Fibroblast of skin of abdomen (primary cell): ENCODE measurements at regions not wholly inside any gene's neighbourhood (a gene's known extent, or its start where the extent isn't known, plus 50 kb on each side); places are given as distances from the start of the nearest gene placed in this dataset.

Source experiments
- DNase-seq: peaks from one replicate; pipeline ENCODE4 v3.0.0-alpha.2; 2013

DNA sequence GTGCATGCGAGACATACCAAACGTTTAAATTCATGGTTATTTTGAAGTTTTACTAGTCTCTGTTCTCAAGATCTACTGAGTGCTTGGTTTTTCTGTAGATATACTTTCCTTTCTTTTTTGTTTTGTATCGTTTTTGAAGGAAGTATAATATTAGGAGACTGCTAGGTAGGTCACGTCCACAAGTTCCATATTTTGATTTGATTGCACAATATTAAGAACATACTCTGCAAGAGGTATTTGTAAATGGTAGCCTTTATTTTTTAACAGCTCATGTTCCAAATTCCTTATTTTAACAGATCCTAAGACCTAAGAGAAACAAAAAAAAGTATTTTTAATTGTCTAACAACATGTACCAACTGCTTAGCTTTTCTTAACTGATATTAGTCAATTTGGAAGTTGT is 156.7 kb downstream of the SERPINI1 start:
- DNase-seq, result no peak

DNA sequence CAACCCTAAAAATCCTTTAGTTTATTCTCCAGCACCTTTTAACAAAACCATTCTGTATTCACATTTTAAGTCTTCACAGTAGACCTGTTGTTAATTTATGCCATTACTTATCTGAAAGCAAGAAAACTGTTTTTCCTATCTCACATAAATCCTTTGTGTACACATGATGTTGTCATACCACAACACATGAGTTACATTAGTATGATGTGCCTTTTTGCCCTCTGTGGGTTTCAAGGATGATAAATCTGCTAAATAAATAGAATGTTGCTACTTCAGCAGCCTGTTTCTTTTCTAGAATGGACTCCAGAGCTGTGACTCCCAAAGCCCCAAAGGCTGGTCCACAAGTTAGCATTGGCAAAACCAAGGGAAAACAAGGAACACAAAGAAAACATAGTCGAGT is 151.6 kb downstream of the SERPINI1 start:
- peak; percentile 56 for DNase-seq

DNA sequence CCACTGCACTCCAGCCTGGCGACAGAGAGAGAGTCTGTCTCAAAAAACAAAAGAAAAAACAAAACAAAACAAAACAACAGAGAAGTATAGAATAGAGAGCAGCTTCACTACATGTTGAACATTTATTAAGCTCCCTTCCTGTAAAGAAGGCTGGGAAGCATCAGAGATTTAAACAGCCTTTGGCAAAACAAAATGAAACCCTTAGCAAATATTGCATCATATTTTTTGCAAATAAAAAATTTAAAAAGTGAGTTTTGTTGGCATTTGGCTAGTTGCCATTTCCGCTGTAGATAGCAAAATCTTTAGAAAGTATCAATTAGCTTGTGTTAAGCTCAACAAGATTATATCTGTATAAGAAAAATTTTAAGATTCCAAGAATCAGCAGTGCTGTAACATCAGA is 151.2 kb downstream of the SERPINI1 start:
- peak; percentile 13 for DNase-seq

DNA sequence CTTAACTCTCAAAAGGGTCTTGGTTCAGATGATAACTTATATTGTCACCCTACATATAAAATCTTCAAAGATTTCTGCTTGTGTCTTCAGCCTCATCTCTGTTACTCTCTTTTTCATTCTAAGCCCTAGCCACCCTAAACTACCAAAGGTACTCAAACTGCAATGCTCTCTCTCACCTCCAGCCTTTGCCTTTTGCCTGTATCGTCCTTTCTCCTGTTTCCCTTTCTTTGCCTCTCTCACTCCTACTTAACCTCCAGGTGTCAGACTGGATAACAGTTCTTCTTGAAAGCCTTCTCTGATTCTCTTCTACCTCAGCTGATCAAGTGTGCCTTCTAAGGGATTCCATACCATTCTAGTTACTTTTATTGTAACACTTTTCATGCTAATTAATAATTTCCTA is 149.8 kb downstream of the SERPINI1 start:
- DNase-seq, result no peak

DNA sequence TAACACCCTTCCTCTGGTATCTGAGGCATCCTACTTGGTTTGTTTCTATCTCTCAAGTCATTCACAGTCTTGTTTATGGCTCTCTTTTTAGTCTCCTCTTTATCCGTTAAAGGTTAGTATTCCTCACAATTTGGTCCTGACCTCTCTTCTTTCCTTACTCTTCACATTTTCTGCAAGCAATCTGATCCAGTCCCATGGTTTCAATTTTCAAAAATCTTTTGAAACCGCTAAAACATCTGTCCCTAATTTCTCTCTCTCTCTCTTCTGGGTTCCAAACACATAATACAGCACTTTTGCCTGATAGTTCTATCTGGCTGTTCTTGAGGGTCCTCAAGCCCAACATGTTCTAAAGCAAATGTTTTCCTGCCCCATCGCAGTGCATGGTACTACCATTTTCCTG is 149.0 kb downstream of the SERPINI1 start:
- DNase-seq, result no peak

DNA sequence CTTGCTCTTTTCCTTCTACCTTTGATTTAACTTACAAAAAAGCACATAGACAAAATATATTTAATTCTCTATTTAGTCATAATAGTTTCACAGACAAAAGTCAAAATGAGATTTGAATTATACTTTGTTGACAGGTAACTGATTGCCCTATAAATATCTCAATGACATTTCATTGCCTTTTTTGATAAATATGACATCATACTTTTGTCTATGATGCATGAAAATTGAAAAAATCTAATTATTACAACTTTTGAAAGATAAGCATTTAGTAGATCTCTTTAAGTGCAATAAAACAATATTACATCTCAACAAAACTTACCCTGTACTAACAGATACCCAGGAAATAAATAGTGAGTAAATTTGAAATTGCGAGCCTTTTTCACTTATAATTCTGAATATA is 147.9 kb downstream of the SERPINI1 start:
- DNase-seq, result no peak

DNA sequence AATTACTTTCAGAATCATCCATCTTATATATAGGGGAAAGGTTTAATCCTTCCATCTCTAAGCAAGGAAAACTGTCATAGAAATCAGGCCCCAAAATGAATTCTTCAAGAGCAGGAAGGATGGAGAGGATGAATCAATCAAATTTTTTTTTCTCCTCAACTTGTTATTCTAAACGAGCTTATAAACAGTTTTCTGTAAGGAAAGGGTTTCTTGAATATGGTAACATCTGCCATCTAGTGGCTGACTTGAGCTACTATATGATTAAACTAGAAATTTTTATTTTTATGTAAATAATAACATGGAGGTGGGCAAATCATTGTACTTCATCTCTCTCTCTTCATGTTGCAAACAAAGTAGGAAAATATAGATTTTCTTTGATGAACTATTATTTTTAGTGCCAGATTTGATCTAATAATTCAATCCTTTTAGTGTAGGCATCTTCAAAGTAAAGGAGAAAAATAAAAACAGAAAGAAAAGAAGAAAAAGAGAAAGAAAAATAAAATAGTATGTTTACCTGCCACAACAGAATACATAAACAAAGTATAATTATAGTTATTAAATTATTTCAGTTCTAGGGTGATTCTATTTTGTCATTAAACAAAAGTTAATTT is 146.6 kb downstream of the SERPINI1 start:
- peak; percentile 39 for DNase-seq

DNA sequence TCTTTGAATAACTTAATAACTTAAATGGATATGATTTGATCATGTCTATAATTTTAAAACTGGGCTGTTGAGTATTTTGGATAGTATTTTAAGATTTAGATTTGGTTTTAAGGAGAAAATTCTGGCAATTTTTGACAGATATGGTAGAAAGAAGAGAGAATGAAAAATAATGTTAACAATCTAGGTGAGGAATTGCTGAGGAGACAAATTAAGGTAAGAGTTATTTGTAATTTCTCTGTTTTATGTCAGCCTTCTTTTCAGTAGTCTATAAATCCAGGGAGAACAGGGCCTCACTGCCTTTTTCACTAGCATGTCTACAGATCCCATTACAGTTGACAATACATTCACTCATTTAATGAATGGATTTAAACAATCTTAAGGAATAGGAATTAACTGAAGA is 144.7 kb downstream of the SERPINI1 start:
- no peak for DNase-seq

DNA sequence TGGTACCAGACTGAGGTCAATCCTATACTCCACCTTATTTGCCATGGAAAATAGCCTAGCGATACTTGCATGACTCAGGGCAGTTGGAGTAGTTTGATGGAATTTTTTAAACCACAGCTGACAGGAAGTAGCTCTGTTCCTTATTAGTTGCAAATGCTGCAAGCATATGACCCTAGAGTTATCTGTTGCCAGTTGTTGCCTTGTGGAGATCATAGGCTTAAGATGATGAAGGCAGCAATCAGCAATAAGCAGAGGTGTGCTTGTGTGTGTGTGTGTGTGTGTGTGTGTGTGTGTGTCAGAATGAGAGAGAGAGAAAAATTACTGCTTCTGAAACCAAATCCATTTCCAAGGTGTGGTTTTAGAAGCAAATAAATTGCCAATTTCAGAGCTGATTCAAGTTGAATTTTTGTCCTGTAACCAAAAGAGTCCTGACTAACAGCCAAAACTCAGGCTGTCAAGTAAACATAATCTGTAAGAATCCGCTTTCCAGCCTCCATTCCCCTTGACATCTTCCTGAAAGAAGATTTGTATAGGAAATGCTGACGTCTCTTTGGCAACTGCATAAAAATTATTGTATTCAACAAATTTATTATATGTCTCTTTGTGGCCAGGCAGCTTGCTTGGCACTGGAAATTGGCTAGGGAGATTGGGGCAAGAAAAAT is 141.2 kb downstream of the SERPINI1 start:
- DNase-seq, result peak; percentile 86
